ENCODE measurements at regions not wholly inside any gene's neighbourhood (a gene's known extent, or its start where the extent isn't known, plus 50 kb on each side); places are given as distances from the start of the nearest gene placed in this dataset.

DNA sequence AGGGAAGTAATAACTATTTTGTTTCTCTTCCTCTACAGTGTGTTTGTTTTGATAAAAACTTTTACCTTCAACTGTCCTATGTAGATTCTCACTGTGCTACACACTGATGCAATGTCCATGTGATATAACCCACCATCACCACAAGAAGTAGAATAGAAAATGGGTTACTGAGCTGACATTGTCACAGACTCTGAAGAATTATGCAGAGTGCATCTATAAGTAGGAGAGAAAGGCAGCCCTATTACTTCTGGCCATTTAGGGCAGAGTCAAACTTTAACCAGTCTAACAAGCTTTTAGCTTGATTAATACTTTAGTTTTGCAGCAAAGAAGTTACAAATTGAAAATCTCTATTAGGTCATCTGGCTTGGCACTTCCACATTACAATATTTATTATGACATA is 354.0 kb upstream of the CDH8 start:
- TF ChIP-seq YY1 (IDR thresholded peaks at IDR 0.05; ENCODE audit: low read depth) (no peak), FOXM1 (IDR thresholded peaks at IDR 0.05; ENCODE audit: borderline replicate concordance, low read depth) (no peak), RAD21 (IDR thresholded peaks at IDR 0.05; ENCODE audit: low read depth) (no peak), EP300 (IDR thresholded peaks at IDR 0.05; ENCODE audit: borderline replicate concordance) (no peak), NFIC (IDR thresholded peaks at IDR 0.05) (no peak), TAF1 (IDR thresholded peaks at IDR 0.05; ENCODE audit: low read depth) (no peak), CREB1 (IDR thresholded peaks at IDR 0.05; ENCODE audit: low read depth) (no peak), TCF12 (IDR thresholded peaks at IDR 0.05; ENCODE audit: low read depth) (no peak), EGR1 (IDR thresholded peaks at IDR 0.05) (no peak), CEBPB (IDR thresholded peaks at IDR 0.05) (no peak), TEAD4 (IDR thresholded peaks at IDR 0.05) (no peak)
- TF ChIP-seq, protein P1, sequence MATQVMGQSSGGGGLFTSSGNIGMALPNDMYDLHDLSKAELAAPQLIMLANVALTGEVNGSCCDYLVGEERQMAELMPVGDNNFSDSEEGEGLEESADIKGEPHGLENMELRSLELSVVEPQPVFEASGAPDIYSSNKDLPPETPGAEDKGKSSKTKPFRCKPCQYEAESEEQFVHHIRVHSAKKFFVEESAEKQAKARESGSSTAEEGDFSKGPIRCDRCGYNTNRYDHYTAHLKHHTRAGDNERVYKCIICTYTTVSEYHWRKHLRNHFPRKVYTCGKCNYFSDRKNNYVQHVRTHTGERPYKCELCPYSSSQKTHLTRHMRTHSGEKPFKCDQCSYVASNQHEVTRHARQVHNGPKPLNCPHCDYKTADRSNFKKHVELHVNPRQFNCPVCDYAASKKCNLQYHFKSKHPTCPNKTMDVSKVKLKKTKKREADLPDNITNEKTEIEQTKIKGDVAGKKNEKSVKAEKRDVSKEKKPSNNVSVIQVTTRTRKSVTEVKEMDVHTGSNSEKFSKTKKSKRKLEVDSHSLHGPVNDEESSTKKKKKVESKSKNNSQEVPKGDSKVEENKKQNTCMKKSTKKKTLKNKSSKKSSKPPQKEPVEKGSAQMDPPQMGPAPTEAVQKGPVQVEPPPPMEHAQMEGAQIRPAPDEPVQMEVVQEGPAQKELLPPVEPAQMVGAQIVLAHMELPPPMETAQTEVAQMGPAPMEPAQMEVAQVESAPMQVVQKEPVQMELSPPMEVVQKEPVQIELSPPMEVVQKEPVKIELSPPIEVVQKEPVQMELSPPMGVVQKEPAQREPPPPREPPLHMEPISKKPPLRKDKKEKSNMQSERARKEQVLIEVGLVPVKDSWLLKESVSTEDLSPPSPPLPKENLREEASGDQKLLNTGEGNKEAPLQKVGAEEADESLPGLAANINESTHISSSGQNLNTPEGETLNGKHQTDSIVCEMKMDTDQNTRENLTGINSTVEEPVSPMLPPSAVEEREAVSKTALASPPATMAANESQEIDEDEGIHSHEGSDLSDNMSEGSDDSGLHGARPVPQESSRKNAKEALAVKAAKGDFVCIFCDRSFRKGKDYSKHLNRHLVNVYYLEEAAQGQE (IDR thresholded peaks at IDR 0.05; ENCODE audit: low read depth), result no peak
- TF ChIP-seq, protein P2, sequence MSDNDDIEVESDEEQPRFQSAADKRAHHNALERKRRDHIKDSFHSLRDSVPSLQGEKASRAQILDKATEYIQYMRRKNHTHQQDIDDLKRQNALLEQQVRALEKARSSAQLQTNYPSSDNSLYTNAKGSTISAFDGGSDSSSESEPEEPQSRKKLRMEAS (IDR thresholded peaks at IDR 0.05), result no peak
- TF ChIP-seq, protein P3, sequence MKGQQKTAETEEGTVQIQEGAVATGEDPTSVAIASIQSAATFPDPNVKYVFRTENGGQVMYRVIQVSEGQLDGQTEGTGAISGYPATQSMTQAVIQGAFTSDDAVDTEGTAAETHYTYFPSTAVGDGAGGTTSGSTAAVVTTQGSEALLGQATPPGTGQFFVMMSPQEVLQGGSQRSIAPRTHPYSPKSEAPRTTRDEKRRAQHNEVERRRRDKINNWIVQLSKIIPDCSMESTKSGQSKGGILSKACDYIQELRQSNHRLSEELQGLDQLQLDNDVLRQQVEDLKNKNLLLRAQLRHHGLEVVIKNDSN (IDR thresholded peaks at IDR 0.05), result no peak
